Endodermal cell (in vitro differentiated cells): ENCODE measurements at regions not wholly inside any gene's neighbourhood (a gene's known extent, or its start where the extent isn't known, plus 50 kb on each side); places are given as distances from the start of the nearest gene placed in this dataset.

ENCODE experiments used
- DNase-seq: peaks from one replicate; pipeline ENCODE4 v3.0.0-alpha.2; 2017
- H3K27ac ChIP-seq: 2 replicates; pipeline ENCODE4 v1.5.1; 2013; ENCODE audit warnings: mild to moderate bottlenecking, low read depth, low read length, moderate library complexity
- H3K27me3 ChIP-seq: 2 replicates; pipeline ENCODE4 v1.6.1; 2013; ENCODE audit warnings: mild to moderate bottlenecking, low read length, moderate library complexity; ENCODE audit not compliant: insufficient read depth, control insufficient read depth, poor library complexity, severe bottlenecking
- H3K36me3 ChIP-seq: 2 replicates; pipeline ENCODE4 v1.7.0; 2013; ENCODE audit warnings: mild to moderate bottlenecking, low read length, moderate library complexity; ENCODE audit not compliant: control insufficient read depth, insufficient read depth
- H3K4me1 ChIP-seq: one replicate; pipeline ENCODE4 v1.7.0; 2013; ENCODE audit warnings: low read length; ENCODE audit not compliant: control insufficient read depth, insufficient read depth
- H3K4me3 ChIP-seq: 2 replicates; pipeline ENCODE4 v1.5.1; 2013; ENCODE audit warnings: mild to moderate bottlenecking, low read length, moderate library complexity
- H3K9ac ChIP-seq: 2 replicates; pipeline ENCODE4 v1.6.1; 2013; ENCODE audit warnings: mild to moderate bottlenecking, low read length, moderate library complexity; ENCODE audit not compliant: poor library complexity, severe bottlenecking; ENCODE audit errors: extremely low read depth
- H3K9me3 ChIP-seq: 2 replicates; pipeline ENCODE4 v1.6.1; 2013; ENCODE audit warnings: mild to moderate bottlenecking, low read length, moderate library complexity; ENCODE audit not compliant: control insufficient read depth
- H3K27ac Mint-ChIP-seq: 2 replicates; pipeline ENCODE4 v1.8.0; 2020; ENCODE audit warnings: mixed read lengths
- H3K27me3 Mint-ChIP-seq: 2 replicates; pipeline ENCODE4 v1.8.0; 2021; ENCODE audit warnings: mild to moderate bottlenecking, mixed read lengths; ENCODE audit not compliant: insufficient read depth
- H3K36me3 Mint-ChIP-seq: 2 replicates; pipeline ENCODE4 v1.8.0; 2020; ENCODE audit warnings: low read depth, mixed read lengths
- H3K4me1 Mint-ChIP-seq: 2 replicates; pipeline ENCODE4 v1.8.0; 2020; ENCODE audit warnings: mixed read lengths
- H3K4me3 Mint-ChIP-seq: 2 replicates; pipeline ENCODE4 v1.8.0; 2020; ENCODE audit warnings: mild to moderate bottlenecking, moderate library complexity, mixed read lengths
- H3K9me3 Mint-ChIP-seq: 2 replicates; pipeline ENCODE4 v1.8.0; 2020; ENCODE audit warnings: mild to moderate bottlenecking, mixed read lengths
- WGBS, 2 experiments: methylation state at CpG; one replicate each; pipeline versions ENCODE4 v1.1.5 to v1.1.7; 2013; ENCODE audit warnings: missing lambda C conversion rate in 2 of 2, mixed read lengths in 1 of 2; ENCODE audit not compliant: insufficient coverage in 1 of 2, insufficient read length in 1 of 2; 5-methylcytosine and 5-hydroxymethylcytosine counted together
- TF ChIP-seq, protein P1 (sequence below): fragments of 200-600 bp; sonication (generic); conservative IDR thresholded peaks from 2 replicates; pipeline ENCODE4 v1.5.0; 2021; ENCODE audit warnings: antibody characterized with exemption, mild to moderate bottlenecking

- peaks cover 48% of the 10 kb centered on the region for H3K9me3 Mint-ChIP-seq
- peaks cover 7% of the 10 kb centered on the region for H3K27me3 Mint-ChIP-seq
- DNase-seq = no peak
- H3K4me1 Mint-ChIP-seq = no peaks in the 10 kb centered on the region
- H3K4me3 ChIP-seq = no peak overlapping the region
- TF ChIP-seq, protein P1, sequence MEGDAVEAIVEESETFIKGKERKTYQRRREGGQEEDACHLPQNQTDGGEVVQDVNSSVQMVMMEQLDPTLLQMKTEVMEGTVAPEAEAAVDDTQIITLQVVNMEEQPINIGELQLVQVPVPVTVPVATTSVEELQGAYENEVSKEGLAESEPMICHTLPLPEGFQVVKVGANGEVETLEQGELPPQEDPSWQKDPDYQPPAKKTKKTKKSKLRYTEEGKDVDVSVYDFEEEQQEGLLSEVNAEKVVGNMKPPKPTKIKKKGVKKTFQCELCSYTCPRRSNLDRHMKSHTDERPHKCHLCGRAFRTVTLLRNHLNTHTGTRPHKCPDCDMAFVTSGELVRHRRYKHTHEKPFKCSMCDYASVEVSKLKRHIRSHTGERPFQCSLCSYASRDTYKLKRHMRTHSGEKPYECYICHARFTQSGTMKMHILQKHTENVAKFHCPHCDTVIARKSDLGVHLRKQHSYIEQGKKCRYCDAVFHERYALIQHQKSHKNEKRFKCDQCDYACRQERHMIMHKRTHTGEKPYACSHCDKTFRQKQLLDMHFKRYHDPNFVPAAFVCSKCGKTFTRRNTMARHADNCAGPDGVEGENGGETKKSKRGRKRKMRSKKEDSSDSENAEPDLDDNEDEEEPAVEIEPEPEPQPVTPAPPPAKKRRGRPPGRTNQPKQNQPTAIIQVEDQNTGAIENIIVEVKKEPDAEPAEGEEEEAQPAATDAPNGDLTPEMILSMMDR = no peak
- H3K4me1 ChIP-seq = no peaks in the 10 kb centered on the region
- H3K4me3 Mint-ChIP-seq = no peak overlapping the region
- no peak overlapping the region for H3K27ac Mint-ChIP-seq
- H3K27me3 ChIP-seq = no peaks in the 10 kb centered on the region
- 72% methylated on average over 5 of the region's 5 CpGs; no CpG with 5 or more reads in 1 of the 2 experiments for WGBS, 2 experiments
- H3K27ac ChIP-seq = no peak overlapping the region
- H3K9ac ChIP-seq = no peak overlapping the region
- H3K9me3 ChIP-seq = peaks cover 3% of the 10 kb centered on the region
- H3K36me3 ChIP-seq = no peaks in the 10 kb centered on the region
- H3K36me3 Mint-ChIP-seq = no peaks in the 10 kb centered on the region
Observed at GRCh38 chr2:94939349-94939748, 68.1 kb downstream of the TEKT4 start.

GRCh38 chr2:94947097-94948016 is 76.1 kb downstream of the TEKT4 start:
- Histone ChIP-seq H3K27ac (no peak overlapping the region), H3K36me3 (no peaks in the 10 kb centered on the region), H3K4me1 (no peaks in the 10 kb centered on the region), H3K4me3 (no peak overlapping the region), H3K27me3 (no peaks in the 10 kb centered on the region), H3K9me3 (peaks cover 6% of the 10 kb centered on the region), H3K9ac (no peak overlapping the region)
- WGBS, 2 experiments = 88 to 93% methylated on average over 18 to 34 of the region's 34 CpGs
- peaks cover 62% of the 10 kb centered on the region for H3K9me3 Mint-ChIP-seq
- DNase-seq = no peak
- no peaks in the 10 kb centered on the region for H3K36me3 Mint-ChIP-seq
- no peaks in the 10 kb centered on the region for H3K4me1 Mint-ChIP-seq
- H3K27me3 Mint-ChIP-seq = peaks cover 7% of the 10 kb centered on the region
- TF ChIP-seq, protein P1 = no peak
- H3K4me3 Mint-ChIP-seq = no peak overlapping the region
- no peak overlapping the region for H3K27ac Mint-ChIP-seq

GRCh38 chr2:94955702-94956101 is 69.8 kb upstream of the MAL start:
- Histone ChIP-seq H3K27me3 (no peaks in the 10 kb centered on the region), H3K36me3 (no peaks in the 10 kb centered on the region), H3K4me1 (no peaks in the 10 kb centered on the region), H3K9me3 (no peaks in the 10 kb centered on the region), H3K27ac (no peak overlapping the region), H3K4me3 (no peak overlapping the region), H3K9ac (no peak overlapping the region)
- H3K4me1 Mint-ChIP-seq = peaks cover 3% of the 10 kb centered on the region
- no peak overlapping the region for H3K27ac Mint-ChIP-seq
- H3K9me3 Mint-ChIP-seq = peaks cover 15% of the 10 kb centered on the region
- H3K27me3 Mint-ChIP-seq = peaks cover 2% of the 10 kb centered on the region
- H3K36me3 Mint-ChIP-seq = no peaks in the 10 kb centered on the region
- DNase-seq = no peak
- H3K4me3 Mint-ChIP-seq = no peak overlapping the region
- 63 to 68% methylated on average over 4 of the region's 4 CpGs for WGBS, 2 experiments
- TF ChIP-seq, protein P1 = no peak
